ENCODE measurements at regions not wholly inside any gene's neighbourhood (a gene's known extent, or its start where the extent isn't known, plus 50 kb on each side); places are given as distances from the start of the nearest gene placed in this dataset.

GRCh38 chr12:45590646-45591045 lies 138.9 kb upstream of the ARID2 start:
- FAIRE-seq = no peak
- CTCF ChIA-PET (ENCODE audit: low intra/inter-chr PET ratio, low total read pairs) = no interaction called here

More at GRCh38 chr12:45590646-45591045, 138.9 kb upstream of the ARID2 start:
- Histone ChIP-seq H4K20me1 (ENCODE audit: insufficient read depth, low read length) (no peaks in the 10 kb centered on the region), H3K4me2 (ENCODE audit: low read depth, low read length) (no peak overlapping the region), H2AFZ (ENCODE audit: low read length) (no peak overlapping the region), H3K27ac (ENCODE audit: extremely low read length, insufficient read depth, low read length) (no peak overlapping the region), H3K79me2 (ENCODE audit: insufficient read depth, low read length) (no peaks in the 10 kb centered on the region), H3K9me3 (ENCODE audit: low read length) (no peaks in the 10 kb centered on the region), H3K27me3 (ENCODE audit: control insufficient read depth in 1 of 2, insufficient read depth in 2 of 2, low read length in 2 of 2) (peaks cover 3 to 11% of the 10 kb centered on the region in 2 experiments; a peak in 3 of 5 replicates), H3K9ac (ENCODE audit: insufficient read depth, low read depth, low read length) (no peak overlapping the region), H3K4me1 (ENCODE audit: insufficient read depth, low read length) (no peaks in the 10 kb centered on the region), H3K36me3 (replicated peaks in 1 of 2; ENCODE audit: control insufficient read depth in 1 of 2, insufficient read depth in 2 of 2, low read length in 2 of 2) (no peaks in the 10 kb centered on the region), H3K4me3 (replicated peaks in 1 of 3; ENCODE audit: insufficient read depth in 1 of 3, low read depth in 2 of 3, low read length in 3 of 3) (no peak overlapping the region)
- BruUV-seq (replicated peaks) = no TSS peak
- no peak for DNase-seq (ENCODE audit: low spot score)
- TF ChIP-seq E2F5 (CRISPR knock-in tag; conservative IDR thresholded peaks at IDR 0.05) (no peak), FOXO4 (CRISPR knock-in tag; conservative IDR thresholded peaks at IDR 0.05) (no peak), TEAD3 (CRISPR knock-in tag; optimal IDR thresholded peaks at IDR 0.05; ENCODE audit: borderline replicate concordance) (no peak), FOSL2 (CRISPR knock-in tag; IDR thresholded peaks at IDR 0.05) (no peak), SALL1 (CRISPR knock-in tag; IDR thresholded peaks at IDR 0.05) (no peak), KDM5B (CRISPR knock-in tag; IDR thresholded peaks at IDR 0.05; ENCODE audit: borderline replicate concordance) (no peak), ZNF18 (CRISPR knock-in tag; IDR thresholded peaks at IDR 0.05; ENCODE audit: insufficient replicate concordance) (no peak), CEBPB (IDR thresholded peaks at IDR 0.05; ENCODE audit: borderline replicate concordance, low read depth, low read length) (no peak), NFKB2 (CRISPR knock-in tag; IDR thresholded peaks at IDR 0.05; ENCODE audit: borderline replicate concordance) (no peak), CCDC6 (CRISPR knock-in tag; IDR thresholded peaks at IDR 0.05) (no peak), PCBP1 (IDR thresholded peaks at IDR 0.05; ENCODE audit: borderline replicate concordance, low read depth, low read length) (no peak)
- ATAC-seq = no peak
- WGBS (ENCODE audit: low lambda C conversion rate) = 3% methylated on average over 2 of the region's 2 CpGs
- POLR2A ChIA-PET = no interaction called here
- in situ Hi-C loops (cut with HindIII; ENCODE audit: extremely low pct_ligation_motif_present, low pct_unique_long_range_greater_than_20kb) = no loop called here
- intact Hi-C loops (cut with micrococcal nuclease; ENCODE audit: unreplicated experiment) = no loop called here
